GM19452 (cell line): ENCODE measurements at regions not wholly inside any gene's neighbourhood (a gene's known extent, or its start where the extent isn't known, plus 50 kb on each side); places are given as distances from the start of the nearest gene placed in this dataset.
"Not testable (repeated sequence)": the region's sequence is repeated elsewhere in the genome, so short reads cannot be mapped to it uniquely, and the experiment has no call there.

Source experiments
- ATAC-seq: cut with Tn5 transposase; IDR thresholded peaks from one replicate; pipeline ENCODE4 v1.9.1; 2021; ENCODE audit not compliant: unreplicated experiment

- ATAC-seq, result not testable (repeated sequence)
Observed at GRCh38 chr5:82714732-82715131, 362.5 kb downstream of the TMEM167A start.

GRCh38 chr5:82713811-82714210, 363.4 kb downstream of the TMEM167A start:
- no peak for ATAC-seq

GRCh38 chr5:82707741-82708140, 369.5 kb downstream of the TMEM167A start:
- no peak for ATAC-seq

GRCh38 chr5:82704381-82704780, 372.8 kb downstream of the TMEM167A start:
- no peak for ATAC-seq

GRCh38 chr5:82702046-82702445, 375.1 kb downstream of the TMEM167A start:
- no peak for ATAC-seq

- no peak for ATAC-seq
Observed at GRCh38 chr5:82699737-82700136, 377.5 kb downstream of the TMEM167A start.

GRCh38 chr5:82698026-82698425, 379.2 kb downstream of the TMEM167A start:
- ATAC-seq, result no peak

GRCh38 chr5:82694711-82695285, 382.4 kb downstream of the TMEM167A start:
- no peak for ATAC-seq

GRCh38 chr5:82692826-82693225, 384.4 kb downstream of the TMEM167A start:
- no peak for ATAC-seq

GRCh38 chr5:82684659-82685058, 392.5 kb downstream of the TMEM167A start:
- ATAC-seq, result no peak

GRCh38 chr5:82684165-82684564, 393.0 kb downstream of the TMEM167A start:
- no peak for ATAC-seq

GRCh38 chr5:82679660-82680059, 397.5 kb downstream of the TMEM167A start:
- no peak for ATAC-seq

GRCh38 chr5:82676661-82677060, 398.5 kb upstream of the RPS23 start:
- ATAC-seq, result peak; percentile 84

GRCh38 chr5:82674671-82675070, 396.5 kb upstream of the RPS23 start:
- no peak for ATAC-seq

GRCh38 chr5:82673057-82673809, 395.1 kb upstream of the RPS23 start:
- no peak for ATAC-seq

GRCh38 chr5:82670692-82671091, 392.5 kb upstream of the RPS23 start:
- ATAC-seq, result no peak

GRCh38 chr5:82669720-82670119, 391.6 kb upstream of the RPS23 start:
- no peak for ATAC-seq

GRCh38 chr5:82666312-82666711, 388.2 kb upstream of the RPS23 start:
- ATAC-seq, result no peak

GRCh38 chr5:82664732-82665131, 386.6 kb upstream of the RPS23 start:
- ATAC-seq, result no peak

- ATAC-seq, result no peak
Observed at GRCh38 chr5:82663225-82663624, 385.1 kb upstream of the RPS23 start.

GRCh38 chr5:82662340-82662739, 384.2 kb upstream of the RPS23 start:
- no peak for ATAC-seq

- no peak for ATAC-seq
Observed at GRCh38 chr5:82661933-82662332, 383.8 kb upstream of the RPS23 start.

GRCh38 chr5:82661462-82661861, 383.3 kb upstream of the RPS23 start:
- ATAC-seq, result no peak
